ENCODE measurements at regions not wholly inside any gene's neighbourhood (a gene's known extent, or its start where the extent isn't known, plus 50 kb on each side); places are given as distances from the start of the nearest gene placed in this dataset.
"Not testable (repeated sequence)": the region's sequence is repeated elsewhere in the genome, so short reads cannot be mapped to it uniquely, and the experiment has no call there.

DNA sequence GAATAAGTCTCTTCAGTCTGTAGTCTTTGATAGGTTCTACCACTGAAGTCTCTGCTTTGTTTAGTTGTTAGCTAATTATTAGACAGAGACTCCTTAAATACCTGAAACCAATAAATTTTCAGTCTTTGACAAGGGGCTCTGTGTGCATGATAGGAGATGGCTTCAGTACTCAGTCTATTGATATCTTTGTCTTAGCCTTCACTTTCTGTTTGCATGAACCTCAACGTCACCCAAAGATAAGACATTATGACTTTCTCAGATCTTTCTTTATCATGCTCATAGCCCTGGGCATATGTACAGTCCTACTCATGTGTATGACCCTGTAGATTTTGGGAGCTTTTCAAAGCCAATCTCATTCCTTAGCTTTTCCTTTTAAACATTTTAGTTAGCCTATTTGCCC, 183.5 kb upstream of the GCFC2 start:
- H3K4me1 Mint-ChIP-seq (ENCODE audit: low read depth): no peaks in the 10 kb centered on the region

DNA sequence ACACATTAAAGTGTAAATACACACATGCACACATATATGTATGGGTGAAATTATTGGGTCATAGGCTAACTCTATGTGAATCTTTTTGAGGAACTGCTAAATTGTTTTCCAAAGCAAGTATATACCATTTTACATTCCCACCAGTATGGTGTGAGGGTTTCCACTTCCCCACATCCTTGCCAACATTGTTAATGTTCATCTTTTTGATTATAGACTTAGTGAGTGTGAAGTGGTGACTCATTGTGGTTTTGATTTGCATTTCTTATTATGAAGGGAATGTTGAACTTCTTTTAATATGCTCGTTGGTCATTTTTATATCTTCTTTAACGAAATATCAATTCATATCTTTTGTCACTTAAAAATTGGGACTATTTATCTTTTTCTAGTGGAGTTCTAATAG, 181.8 kb upstream of the GCFC2 start:
- Mint-ChIP-seq H3K9me3 (no peaks in the 10 kb centered on the region), H3K4me1 (ENCODE audit: low read depth) (no peaks in the 10 kb centered on the region), H3K27ac (no peak overlapping the region), H3K27me3 (ENCODE audit: low read depth) (no peaks in the 10 kb centered on the region), H3K4me3 (ENCODE audit: low read depth) (no peak overlapping the region), H3K36me3 (ENCODE audit: low read depth) (no peaks in the 10 kb centered on the region)
- intact Hi-C loops (cut with micrococcal nuclease): no loop called here
- no peak for DNase-seq (ENCODE audit: low spot score)

More for the DNA sequence above, 183.5 kb upstream of the GCFC2 start:
- no peak for DNase-seq (ENCODE audit: low spot score)
- no peak overlapping the region for H3K27ac Mint-ChIP-seq
- H3K36me3 Mint-ChIP-seq (ENCODE audit: low read depth): no peaks in the 10 kb centered on the region
- H3K4me3 Mint-ChIP-seq (ENCODE audit: low read depth): no peak overlapping the region
- no peaks in the 10 kb centered on the region for H3K9me3 Mint-ChIP-seq
- H3K27me3 Mint-ChIP-seq (ENCODE audit: low read depth): no peaks in the 10 kb centered on the region
- intact Hi-C loops (cut with micrococcal nuclease): no loop called here

DNA sequence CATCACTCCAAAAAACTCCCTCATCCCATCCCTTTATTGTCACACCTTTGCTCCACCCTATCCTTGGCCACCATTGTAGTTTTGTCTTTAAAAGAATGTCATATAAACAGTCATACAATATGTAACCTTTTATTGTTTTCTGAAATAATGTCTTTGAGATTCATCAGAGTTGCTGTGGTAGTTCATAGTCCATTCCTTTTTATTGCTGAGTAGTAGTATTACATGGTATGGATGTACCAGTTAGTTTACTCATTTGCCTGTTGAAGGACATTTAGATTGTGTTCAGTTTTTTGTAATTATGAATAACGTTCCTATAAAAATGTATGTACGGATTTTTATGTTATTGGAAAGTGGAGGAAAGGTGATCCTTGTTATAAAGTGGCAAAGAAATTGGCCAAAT, 171.8 kb upstream of the GCFC2 start:
- peaks cover 3% of the 10 kb centered on the region for H3K9me3 Mint-ChIP-seq
- no peaks in the 10 kb centered on the region for H3K36me3 Mint-ChIP-seq (ENCODE audit: low read depth)
- no peak overlapping the region for H3K27ac Mint-ChIP-seq
- intact Hi-C loops (cut with micrococcal nuclease): no loop called here
- H3K27me3 Mint-ChIP-seq (ENCODE audit: low read depth): no peaks in the 10 kb centered on the region
- H3K4me1 Mint-ChIP-seq (ENCODE audit: low read depth): no peaks in the 10 kb centered on the region
- DNase-seq (ENCODE audit: low spot score): no peak
- H3K4me3 Mint-ChIP-seq (ENCODE audit: low read depth): no peak overlapping the region

DNA sequence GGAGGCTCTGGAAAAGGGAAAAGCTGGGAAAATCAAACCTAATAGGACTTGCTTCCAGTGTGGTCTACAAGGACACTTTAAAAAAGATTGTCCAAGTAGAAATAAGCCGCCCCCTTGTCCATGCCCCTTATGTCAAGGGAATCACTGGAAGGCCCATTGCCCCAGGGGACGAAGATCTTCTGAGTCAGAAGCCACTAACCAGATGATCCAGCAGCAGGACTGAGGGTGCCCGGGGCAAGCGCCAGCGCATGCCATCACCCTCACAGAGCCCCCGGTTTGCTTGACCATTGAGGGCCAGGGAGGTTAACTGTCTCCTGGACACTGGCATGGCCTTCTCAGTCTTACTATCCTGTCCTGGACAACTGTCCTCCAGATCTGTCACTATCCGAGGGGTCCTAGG, 164.9 kb upstream of the GCFC2 start:
- H3K9me3 Mint-ChIP-seq; H3K36me3 Mint-ChIP-seq (ENCODE audit: low read depth); H3K4me1 Mint-ChIP-seq (ENCODE audit: low read depth); H3K27ac Mint-ChIP-seq; H3K4me3 Mint-ChIP-seq (ENCODE audit: low read depth); DNase-seq (ENCODE audit: low spot score); H3K27me3 Mint-ChIP-seq (ENCODE audit: low read depth); intact Hi-C loops (cut with micrococcal nuclease): not testable (repeated sequence)

- DNase-seq (ENCODE audit: low spot score); H3K36me3 Mint-ChIP-seq (ENCODE audit: low read depth); H3K9me3 Mint-ChIP-seq; H3K27ac Mint-ChIP-seq; H3K4me3 Mint-ChIP-seq (ENCODE audit: low read depth); H3K4me1 Mint-ChIP-seq (ENCODE audit: low read depth); intact Hi-C loops (cut with micrococcal nuclease); H3K27me3 Mint-ChIP-seq (ENCODE audit: low read depth): not testable (repeated sequence)
These were observed 161.3 kb upstream of the GCFC2 start for GRCh38 chr2:75871762-75872614.

- H3K27me3 Mint-ChIP-seq (ENCODE audit: low read depth): no peaks in the 10 kb centered on the region
- intact Hi-C loops (cut with micrococcal nuclease): no loop called here
- no peak overlapping the region for H3K27ac Mint-ChIP-seq
These were observed 160.0 kb upstream of the GCFC2 start for GRCh38 chr2:75870651-75871137.

GRCh38 chr2:75870133-75870532, 159.4 kb upstream of the GCFC2 start:
- no peak for DNase-seq (ENCODE audit: low spot score)
- Mint-ChIP-seq H3K9me3 (no peaks in the 10 kb centered on the region), H3K4me3 (ENCODE audit: low read depth) (no peak overlapping the region), H3K27ac (no peak overlapping the region), H3K36me3 (ENCODE audit: low read depth) (no peaks in the 10 kb centered on the region), H3K27me3 (ENCODE audit: low read depth) (no peaks in the 10 kb centered on the region), H3K4me1 (ENCODE audit: low read depth) (no peaks in the 10 kb centered on the region)
- intact Hi-C loops (cut with micrococcal nuclease): no loop called here

More at GRCh38 chr2:75870651-75871137, 160.0 kb upstream of the GCFC2 start:
- Mint-ChIP-seq H3K4me1 (ENCODE audit: low read depth) (no peaks in the 10 kb centered on the region), H3K36me3 (ENCODE audit: low read depth) (no peaks in the 10 kb centered on the region), H3K9me3 (no peaks in the 10 kb centered on the region), H3K4me3 (ENCODE audit: low read depth) (no peak overlapping the region)
- DNase-seq (ENCODE audit: low spot score): no peak

- Mint-ChIP-seq H3K4me1 (ENCODE audit: low read depth) (no peaks in the 10 kb centered on the region), H3K4me3 (ENCODE audit: low read depth) (no peak overlapping the region), H3K9me3 (no peaks in the 10 kb centered on the region), H3K36me3 (ENCODE audit: low read depth) (no peaks in the 10 kb centered on the region), H3K27ac (no peak overlapping the region), H3K27me3 (ENCODE audit: low read depth) (no peaks in the 10 kb centered on the region)
- intact Hi-C loops (cut with micrococcal nuclease): no loop called here
- no peak for DNase-seq (ENCODE audit: low spot score)
These were observed 155.0 kb upstream of the GCFC2 start for GRCh38 chr2:75865702-75866101.

- no peak overlapping the region for H3K4me3 Mint-ChIP-seq (ENCODE audit: low read depth)
- no peaks in the 10 kb centered on the region for H3K36me3 Mint-ChIP-seq (ENCODE audit: low read depth)
- H3K9me3 Mint-ChIP-seq: no peaks in the 10 kb centered on the region
- intact Hi-C loops (cut with micrococcal nuclease): no loop called here
- H3K27me3 Mint-ChIP-seq (ENCODE audit: low read depth): no peaks in the 10 kb centered on the region
- DNase-seq (ENCODE audit: low spot score): no peak
- H3K27ac Mint-ChIP-seq: no peak overlapping the region
- H3K4me1 Mint-ChIP-seq (ENCODE audit: low read depth): no peaks in the 10 kb centered on the region
These were observed 154.4 kb upstream of the GCFC2 start for GRCh38 chr2:75865083-75865482.

GRCh38 chr2:75862547-75862946, 151.8 kb upstream of the GCFC2 start:
- H3K36me3 Mint-ChIP-seq (ENCODE audit: low read depth): no peaks in the 10 kb centered on the region
- H3K4me3 Mint-ChIP-seq (ENCODE audit: low read depth): no peak overlapping the region
- no peak for DNase-seq (ENCODE audit: low spot score)
- H3K4me1 Mint-ChIP-seq (ENCODE audit: low read depth): no peaks in the 10 kb centered on the region
- H3K27me3 Mint-ChIP-seq (ENCODE audit: low read depth): no peaks in the 10 kb centered on the region
- no peaks in the 10 kb centered on the region for H3K9me3 Mint-ChIP-seq
- H3K27ac Mint-ChIP-seq: no peak overlapping the region
- intact Hi-C loops (cut with micrococcal nuclease): no loop called here

DNA sequence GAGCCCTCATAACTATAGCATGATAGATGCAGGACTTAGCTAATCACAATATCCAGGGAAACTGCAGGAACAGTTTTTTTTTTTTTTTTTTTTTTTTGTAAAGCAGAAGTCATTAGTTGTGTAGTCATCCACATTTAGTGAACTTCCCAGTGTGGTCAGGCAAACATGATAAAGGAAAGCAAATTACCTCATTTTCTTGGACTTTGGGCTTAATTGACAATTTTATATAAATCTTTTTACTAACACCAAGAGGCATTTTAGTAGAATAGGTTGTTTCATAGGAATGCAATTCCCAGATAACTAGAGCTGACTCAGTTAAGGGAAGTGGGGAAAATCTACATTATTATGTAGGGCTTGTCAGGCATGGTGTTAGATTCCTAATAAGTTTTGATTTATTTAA, 142.7 kb upstream of the GCFC2 start:
- intact Hi-C loops (cut with micrococcal nuclease): no loop called here
- no peaks in the 10 kb centered on the region for H3K27me3 Mint-ChIP-seq (ENCODE audit: low read depth)
- H3K27ac Mint-ChIP-seq: no peak overlapping the region
- no peak for DNase-seq (ENCODE audit: low spot score)
- H3K36me3 Mint-ChIP-seq (ENCODE audit: low read depth): no peaks in the 10 kb centered on the region
- H3K9me3 Mint-ChIP-seq: peaks cover 22% of the 10 kb centered on the region
- no peaks in the 10 kb centered on the region for H3K4me1 Mint-ChIP-seq (ENCODE audit: low read depth)
- no peak overlapping the region for H3K4me3 Mint-ChIP-seq (ENCODE audit: low read depth)

DNA sequence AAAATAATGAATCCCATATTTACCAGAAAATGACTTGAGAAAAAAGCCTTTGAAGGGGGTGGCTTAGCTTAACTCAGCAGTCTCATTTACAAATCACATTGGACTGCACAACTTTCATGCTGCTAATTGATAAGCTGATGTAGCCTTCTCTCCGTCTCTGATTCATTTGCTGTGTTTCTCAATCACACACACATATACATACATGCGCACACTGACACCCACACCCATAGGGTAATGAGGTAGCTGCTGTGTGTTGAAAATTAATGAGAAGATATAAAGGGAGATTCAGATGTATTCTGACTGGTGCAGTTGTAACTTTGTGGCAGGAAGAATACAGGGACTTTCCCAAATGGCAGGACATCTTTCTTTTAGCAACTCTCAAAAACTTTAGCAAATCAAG, 141.9 kb upstream of the GCFC2 start:
- DNase-seq (ENCODE audit: low spot score): no peak
- H3K27me3 Mint-ChIP-seq (ENCODE audit: low read depth): no peaks in the 10 kb centered on the region
- H3K9me3 Mint-ChIP-seq: peaks cover 22% of the 10 kb centered on the region
- no peaks in the 10 kb centered on the region for H3K4me1 Mint-ChIP-seq (ENCODE audit: low read depth)
- H3K36me3 Mint-ChIP-seq (ENCODE audit: low read depth): no peaks in the 10 kb centered on the region
- intact Hi-C loops (cut with micrococcal nuclease): no loop called here
- no peak overlapping the region for H3K4me3 Mint-ChIP-seq (ENCODE audit: low read depth)
- H3K27ac Mint-ChIP-seq: no peak overlapping the region

DNA sequence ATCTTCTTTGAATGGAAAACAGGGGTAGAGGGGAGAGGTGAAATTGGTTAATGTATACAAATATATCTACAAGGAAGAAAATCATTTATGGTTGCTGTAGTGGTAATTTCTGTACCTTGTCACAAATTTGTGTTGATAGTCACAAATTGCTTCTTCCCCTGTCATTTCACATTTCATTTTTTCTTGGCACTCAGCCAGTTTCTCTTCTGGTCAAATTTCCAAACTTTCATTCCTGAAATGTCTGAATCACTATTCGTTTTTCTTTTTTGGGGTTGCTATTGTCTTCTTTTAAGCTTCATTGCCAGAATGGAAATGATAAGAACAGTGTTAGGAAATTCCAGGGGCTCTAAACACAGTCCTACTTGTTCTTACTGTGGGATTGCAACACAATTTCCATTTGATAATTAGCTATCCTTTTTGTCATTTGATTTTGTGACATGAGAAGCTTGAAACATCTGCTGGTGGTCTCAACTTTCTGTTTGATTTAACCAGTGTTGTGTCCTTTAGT, 136.0 kb upstream of the GCFC2 start:
- Mint-ChIP-seq H3K27me3 (ENCODE audit: low read depth) (no peaks in the 10 kb centered on the region), H3K4me3 (ENCODE audit: low read depth) (no peak overlapping the region), H3K36me3 (ENCODE audit: low read depth) (no peaks in the 10 kb centered on the region), H3K9me3 (no peaks in the 10 kb centered on the region), H3K27ac (no peak overlapping the region), H3K4me1 (ENCODE audit: low read depth) (no peaks in the 10 kb centered on the region)
- intact Hi-C loops (cut with micrococcal nuclease): no loop called here
- DNase-seq (ENCODE audit: low spot score): no peak

Data from activated T-helper 2 cell treated with anti-CD3 and anti-CD28 coated beads, Interferon-gamma antibody, Interleukin-2, Interleukin-4, amounts not matched to agents 10 μg/mL and 5 μg/mL and 100 μg/mL, durations not matched to agents 14 hours and 24 hours and 36 hours (primary cell).